ENCODE measurements at regions not wholly inside any gene's neighbourhood (a gene's known extent, or its start where the extent isn't known, plus 50 kb on each side); places are given as distances from the start of the nearest gene placed in this dataset.
"Not testable (repeated sequence)": the region's sequence is repeated elsewhere in the genome, so short reads cannot be mapped to it uniquely, and the experiment has no call there.

- DNase-seq = no peak
Measured at GRCh38 chr3:166296179-166296783, 459.1 kb upstream of the BCHE start.

- DNase-seq = no peak
Measured at GRCh38 chr3:166291186-166291955, 454.1 kb upstream of the BCHE start.

DNA sequence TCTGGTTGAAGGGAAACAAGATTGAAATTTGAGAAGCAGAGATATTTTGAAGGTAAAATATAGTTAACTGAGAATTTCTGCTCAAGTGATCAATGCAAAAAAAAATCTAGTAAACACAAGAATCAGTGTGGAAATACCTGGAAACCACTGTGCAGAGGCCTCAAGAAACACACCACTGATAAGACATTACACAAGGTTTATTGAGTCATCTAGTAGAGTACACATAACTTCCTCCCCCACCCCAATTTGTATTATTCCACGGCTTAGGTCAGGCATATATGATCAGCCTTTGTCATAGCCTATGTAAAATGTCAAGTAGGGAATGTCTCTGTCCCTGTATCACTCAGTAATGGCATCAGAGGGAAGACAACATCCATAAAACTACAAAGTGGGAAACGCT is 447.8 kb upstream of the BCHE start:
- no peak for DNase-seq

DNA sequence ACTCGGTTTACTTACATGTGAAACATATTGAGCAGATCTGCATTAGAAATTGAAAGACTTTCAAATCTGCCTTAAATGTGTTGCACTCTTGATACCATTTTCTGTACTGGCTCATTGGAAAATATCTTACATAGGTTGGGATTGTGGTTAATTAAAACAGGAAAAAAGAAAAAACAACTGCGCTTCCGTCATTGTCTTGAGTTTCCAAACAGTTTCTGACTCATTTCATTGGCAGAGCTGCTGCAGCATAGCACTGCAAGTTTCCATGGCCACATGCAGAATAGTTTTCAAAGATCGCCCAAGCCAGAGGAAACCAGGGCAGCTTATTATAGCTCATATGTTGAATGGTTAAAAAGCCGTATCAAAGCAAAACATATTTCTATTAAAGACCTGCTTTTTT is 446.6 kb upstream of the BCHE start:
- no peak for DNase-seq

DNA sequence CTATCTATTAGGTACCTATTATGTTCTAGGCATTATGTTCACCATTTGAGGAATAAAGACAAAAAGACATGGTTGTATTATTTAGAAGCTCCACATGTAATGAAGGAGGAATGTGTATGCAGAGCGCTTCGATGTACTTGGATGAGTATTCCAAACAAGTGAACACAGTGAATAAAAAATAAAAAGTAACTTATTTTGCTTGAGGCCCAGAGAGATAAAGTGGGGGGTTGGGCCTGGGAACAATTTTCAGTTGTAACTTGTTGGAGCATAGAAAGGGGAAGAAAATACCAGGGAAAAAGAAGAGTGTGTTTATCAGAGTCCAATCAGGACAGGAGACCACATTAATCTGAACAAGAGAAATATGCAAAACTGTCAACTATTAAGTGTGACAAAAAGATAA is 445.7 kb upstream of the BCHE start:
- no peak for DNase-seq

- DNase-seq = no peak
Measured at GRCh38 chr3:166279636-166280035, 442.4 kb upstream of the BCHE start.

GRCh38 chr3:166275024-166275390 is 437.8 kb upstream of the BCHE start:
- DNase-seq = no peak

DNA sequence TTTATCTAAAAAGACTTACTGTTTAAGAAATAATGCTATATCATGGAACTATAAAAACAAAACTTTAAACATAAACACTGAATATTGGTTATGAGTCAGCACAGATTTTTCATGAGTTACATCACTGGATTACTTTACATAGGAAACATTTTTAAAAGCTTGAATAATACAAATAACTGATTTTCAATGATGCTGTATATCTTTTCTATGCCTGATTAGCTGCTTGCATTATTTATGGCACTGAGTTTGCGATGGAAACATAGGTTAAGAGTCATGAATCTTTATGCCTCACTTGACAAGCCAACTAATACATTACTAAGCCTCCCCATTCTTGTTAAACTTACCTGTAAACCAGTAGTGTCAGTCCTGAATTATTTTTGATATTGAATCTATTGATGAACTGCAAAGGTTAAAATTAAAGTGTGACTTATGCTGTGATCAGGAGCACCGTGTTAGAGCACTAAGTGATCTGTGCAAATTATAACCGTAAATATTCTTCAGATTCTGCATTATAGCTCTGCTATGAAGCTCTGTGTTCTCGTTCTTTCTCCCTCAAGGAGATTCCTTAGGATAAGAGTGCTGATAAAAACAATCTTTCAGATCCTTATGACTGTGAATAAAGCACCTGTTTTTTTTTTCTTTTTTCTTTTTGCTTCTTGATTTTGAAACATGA is 437.3 kb upstream of the BCHE start:
- DNase-seq = no peak

DNA sequence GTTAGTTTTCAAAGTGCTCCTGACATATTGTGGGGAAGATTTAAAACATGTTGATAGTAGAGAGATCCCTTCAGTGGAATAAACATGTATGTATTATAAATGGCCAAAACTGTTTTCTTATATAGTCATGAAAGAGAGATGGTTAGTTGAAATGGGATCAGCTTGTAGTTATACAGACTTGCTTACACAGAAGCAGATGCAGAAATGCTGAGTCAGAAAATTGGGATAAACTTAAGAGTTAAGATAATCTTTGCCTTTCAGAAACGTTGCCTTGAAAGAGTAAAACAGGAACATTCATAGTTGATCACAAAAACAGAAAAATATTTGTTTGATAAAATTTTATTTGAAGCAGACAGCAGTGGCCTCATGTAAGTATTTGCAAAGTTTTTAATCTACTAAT is 433.2 kb upstream of the BCHE start:
- DNase-seq = no peak

DNA sequence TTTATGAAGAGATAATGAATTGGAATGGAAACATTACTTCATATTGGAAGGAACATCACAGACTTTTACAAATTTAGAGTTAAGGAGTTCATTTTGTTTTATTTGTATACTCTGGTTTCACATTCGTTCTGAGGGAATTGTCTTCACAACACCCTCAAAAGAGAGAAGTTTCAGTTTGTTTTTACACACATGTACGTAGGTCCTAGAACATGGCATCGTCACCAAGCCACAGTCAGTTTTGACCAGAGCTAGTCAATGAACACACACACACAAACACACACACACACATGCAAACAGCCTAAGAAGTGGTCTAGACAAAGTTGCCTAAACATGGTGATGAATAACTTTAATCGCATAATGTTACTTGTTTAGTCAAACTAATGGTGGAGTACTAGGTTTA is 427.9 kb upstream of the BCHE start:
- no peak for DNase-seq

DNA sequence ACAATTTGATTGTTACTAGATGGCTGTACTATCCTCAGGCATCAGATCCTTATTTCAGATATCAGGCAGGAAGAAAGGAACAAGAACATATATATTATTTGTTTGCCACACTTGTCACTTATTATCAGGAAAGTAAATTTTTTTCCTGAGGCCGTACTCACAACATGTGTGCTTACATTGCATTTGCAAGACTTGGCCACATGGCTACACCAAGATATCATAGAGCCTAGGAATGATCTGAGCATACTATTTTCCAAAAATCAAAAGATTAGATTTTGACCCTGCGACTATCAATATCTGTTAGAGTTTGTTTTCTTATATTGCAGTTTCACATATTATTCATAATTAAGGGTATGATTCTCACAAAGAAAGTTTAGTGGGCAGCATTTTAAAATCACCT is 426.2 kb upstream of the BCHE start:
- no peak for DNase-seq

DNA sequence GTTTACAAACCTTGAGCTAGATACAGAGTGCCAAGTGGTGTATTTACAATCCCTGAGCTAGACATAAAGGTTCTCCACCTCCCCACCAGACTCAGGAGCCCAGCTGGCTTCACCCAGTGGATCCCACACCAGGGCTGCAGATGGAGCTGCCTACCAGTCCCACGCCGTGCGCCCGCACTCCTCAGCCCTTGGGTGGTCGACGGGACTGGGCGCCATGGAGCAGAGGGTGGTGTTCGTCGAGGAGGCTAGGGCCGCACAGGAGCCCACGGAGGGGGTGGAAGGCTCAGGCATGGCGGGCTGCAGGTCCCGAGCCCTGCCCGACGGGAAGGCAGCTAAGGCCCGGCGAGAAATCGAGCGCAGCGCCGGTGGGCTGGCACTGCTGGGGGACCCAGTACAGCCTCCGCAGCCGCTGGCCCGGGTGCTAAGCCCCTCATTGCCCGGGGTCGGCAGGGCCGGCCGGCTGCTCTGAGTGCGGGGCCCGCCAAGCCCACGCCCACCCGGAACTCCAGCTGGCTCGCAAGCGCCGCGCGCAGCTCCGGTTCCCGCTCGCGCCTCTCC is 421.1 kb upstream of the BCHE start:
- not testable (repeated sequence) for DNase-seq

- DNase-seq = no peak
Measured at GRCh38 chr3:166257715-166258114, 420.5 kb upstream of the BCHE start.

GRCh38 chr3:166248784-166249183 is 411.6 kb upstream of the BCHE start:
- DNase-seq = no peak

DNA sequence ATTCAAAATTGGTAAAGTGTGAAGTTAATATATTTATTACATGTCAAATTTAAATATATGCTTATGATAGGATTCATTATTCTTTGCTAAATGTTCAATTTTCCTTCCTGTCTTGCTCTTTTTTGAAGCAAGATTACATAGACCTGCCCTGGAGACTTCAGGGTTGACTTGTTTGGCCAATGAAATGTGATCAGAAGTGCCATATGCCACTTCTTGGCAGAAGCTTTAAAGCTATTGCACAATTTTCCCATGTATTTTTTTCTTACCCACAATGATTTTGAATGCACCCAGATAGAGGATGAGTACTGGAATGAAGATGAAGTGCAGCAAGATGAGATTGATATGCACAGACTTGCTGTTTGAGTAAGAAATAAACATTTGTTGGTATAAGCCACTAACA is 406.3 kb upstream of the BCHE start:
- no peak for DNase-seq

- no peak for DNase-seq
Measured at GRCh38 chr3:166223120-166223519, 385.9 kb upstream of the BCHE start.

- peak; percentile 15 for DNase-seq
Measured at GRCh38 chr3:166211451-166211850, 374.2 kb upstream of the BCHE start.

GRCh38 chr3:166209701-166210100 is 372.5 kb upstream of the BCHE start:
- no peak for DNase-seq

- DNase-seq = no peak
Measured at GRCh38 chr3:166205158-166205557, 367.9 kb upstream of the BCHE start.

- no peak for DNase-seq
Measured at GRCh38 chr3:166201476-166201875, 364.3 kb upstream of the BCHE start.

GRCh38 chr3:166199491-166199890 is 362.3 kb upstream of the BCHE start:
- no peak for DNase-seq

- DNase-seq = no peak
Measured at GRCh38 chr3:166195808-166196207, 358.6 kb upstream of the BCHE start.

DNA sequence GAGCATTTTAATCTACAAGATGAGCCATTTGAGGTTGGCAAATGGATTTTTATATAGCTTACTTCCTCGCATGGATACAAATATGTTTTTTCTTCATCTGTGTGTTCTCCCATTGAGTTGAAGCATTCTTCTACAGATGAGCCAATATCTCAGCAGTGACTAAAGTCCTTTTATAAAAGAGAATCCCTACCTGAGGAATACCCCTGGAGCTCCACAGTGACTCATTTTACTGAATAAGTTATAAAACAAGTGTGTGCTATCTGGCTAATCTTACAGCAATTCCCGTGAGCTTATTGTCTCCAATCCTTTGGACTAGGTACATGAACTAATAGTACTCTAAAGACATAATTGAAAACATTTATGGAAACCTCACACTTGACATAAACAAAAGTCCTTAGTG is 354.2 kb upstream of the BCHE start:
- no peak for DNase-seq

DNA sequence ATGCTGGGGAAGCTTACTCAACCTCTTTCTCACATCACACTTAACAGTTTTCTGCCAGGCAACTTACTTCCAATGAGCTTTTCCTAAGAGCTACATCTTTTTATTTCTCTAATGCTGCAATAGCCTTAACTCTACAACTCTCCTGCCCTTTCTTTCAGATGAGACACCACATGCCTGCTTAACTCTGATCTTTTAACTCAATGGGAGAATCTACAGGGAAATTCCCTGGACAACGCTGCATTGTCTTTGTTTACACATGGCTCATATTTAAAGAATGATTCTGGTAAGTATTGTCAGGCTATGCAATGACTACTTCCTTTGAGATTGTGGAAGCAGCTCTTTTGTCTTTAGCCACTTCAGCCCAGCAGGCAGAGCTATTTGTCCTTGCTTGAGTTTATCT is 353.1 kb upstream of the BCHE start:
- no peak for DNase-seq
